HG02943 (cell line): ENCODE measurements at regions not wholly inside any gene's neighbourhood (a gene's known extent, or its start where the extent isn't known, plus 50 kb on each side); places are given as distances from the start of the nearest gene placed in this dataset.

Experiments
- ATAC-seq: cut with Tn5 transposase; IDR thresholded peaks from one replicate; pipeline ENCODE4 v1.9.1; 2021; ENCODE audit warnings: mild to moderate bottlenecking, low read depth, moderate library complexity; ENCODE audit not compliant: unreplicated experiment

- no peak for ATAC-seq
Measured at GRCh38 chr1:221439747-221440501, 302.0 kb downstream of the DUSP10 start.

- no peak for ATAC-seq
Measured at GRCh38 chr1:221440658-221441057, 301.2 kb downstream of the DUSP10 start.

- no peak for ATAC-seq
Measured at GRCh38 chr1:221442056-221442455, 299.8 kb downstream of the DUSP10 start.

GRCh38 chr1:221444346-221444745 is 297.5 kb downstream of the DUSP10 start:
- ATAC-seq = no peak

GRCh38 chr1:221448585-221449175 is 293.2 kb downstream of the DUSP10 start:
- no peak for ATAC-seq

GRCh38 chr1:221449194-221449593 is 292.7 kb downstream of the DUSP10 start:
- no peak for ATAC-seq

GRCh38 chr1:221449801-221450470 is 292.0 kb downstream of the DUSP10 start:
- ATAC-seq = no peak

GRCh38 chr1:221451741-221452140 is 290.1 kb downstream of the DUSP10 start:
- no peak for ATAC-seq

GRCh38 chr1:221454096-221454495 is 287.8 kb downstream of the DUSP10 start:
- ATAC-seq = no peak

GRCh38 chr1:221456918-221457317 is 285.0 kb downstream of the DUSP10 start:
- no peak for ATAC-seq

- ATAC-seq = no peak
Measured at GRCh38 chr1:221457685-221458446, 284.0 kb downstream of the DUSP10 start.

GRCh38 chr1:221458447-221459156 is 283.3 kb downstream of the DUSP10 start:
- no peak for ATAC-seq

- ATAC-seq = no peak
Measured at GRCh38 chr1:221459558-221459957, 282.3 kb downstream of the DUSP10 start.

- no peak for ATAC-seq
Measured at GRCh38 chr1:221462345-221462744, 279.5 kb downstream of the DUSP10 start.

- no peak for ATAC-seq
Measured at GRCh38 chr1:221468546-221468945, 273.3 kb downstream of the DUSP10 start.

- ATAC-seq = no peak
Measured at GRCh38 chr1:221469476-221469875, 272.4 kb downstream of the DUSP10 start.

- ATAC-seq = no peak
Measured at GRCh38 chr1:221470000-221470698, 271.7 kb downstream of the DUSP10 start.

- no peak for ATAC-seq
Measured at GRCh38 chr1:221473411-221473810, 268.5 kb downstream of the DUSP10 start.

- ATAC-seq = no peak
Measured at GRCh38 chr1:221477252-221477651, 264.6 kb downstream of the DUSP10 start.
